ENCODE measurements at regions not wholly inside any gene's neighbourhood (a gene's known extent, or its start where the extent isn't known, plus 50 kb on each side); places are given as distances from the start of the nearest gene placed in this dataset.

DNA sequence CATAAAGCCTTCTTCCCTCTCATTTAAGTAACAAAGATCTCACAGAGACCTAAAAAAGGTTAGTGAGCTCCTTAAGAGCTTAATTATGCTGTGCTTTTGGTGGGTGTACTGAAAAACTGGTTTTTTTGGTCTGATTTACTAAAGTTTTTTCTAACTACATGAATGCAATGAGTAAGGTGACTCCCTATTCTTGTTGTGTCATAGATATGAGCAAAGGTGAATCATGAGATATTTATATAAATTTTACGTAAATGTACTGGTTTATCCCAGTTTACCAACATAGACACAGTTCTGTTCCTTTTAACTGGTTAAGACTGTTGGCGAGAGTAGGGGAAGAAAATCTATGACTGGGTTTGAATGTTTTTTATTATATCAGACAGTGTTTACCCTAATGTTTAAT, 250.5 kb downstream of the NR2F1-AS1 start:
- no peak for DNase-seq
- TF ChIP-seq, protein P1, sequence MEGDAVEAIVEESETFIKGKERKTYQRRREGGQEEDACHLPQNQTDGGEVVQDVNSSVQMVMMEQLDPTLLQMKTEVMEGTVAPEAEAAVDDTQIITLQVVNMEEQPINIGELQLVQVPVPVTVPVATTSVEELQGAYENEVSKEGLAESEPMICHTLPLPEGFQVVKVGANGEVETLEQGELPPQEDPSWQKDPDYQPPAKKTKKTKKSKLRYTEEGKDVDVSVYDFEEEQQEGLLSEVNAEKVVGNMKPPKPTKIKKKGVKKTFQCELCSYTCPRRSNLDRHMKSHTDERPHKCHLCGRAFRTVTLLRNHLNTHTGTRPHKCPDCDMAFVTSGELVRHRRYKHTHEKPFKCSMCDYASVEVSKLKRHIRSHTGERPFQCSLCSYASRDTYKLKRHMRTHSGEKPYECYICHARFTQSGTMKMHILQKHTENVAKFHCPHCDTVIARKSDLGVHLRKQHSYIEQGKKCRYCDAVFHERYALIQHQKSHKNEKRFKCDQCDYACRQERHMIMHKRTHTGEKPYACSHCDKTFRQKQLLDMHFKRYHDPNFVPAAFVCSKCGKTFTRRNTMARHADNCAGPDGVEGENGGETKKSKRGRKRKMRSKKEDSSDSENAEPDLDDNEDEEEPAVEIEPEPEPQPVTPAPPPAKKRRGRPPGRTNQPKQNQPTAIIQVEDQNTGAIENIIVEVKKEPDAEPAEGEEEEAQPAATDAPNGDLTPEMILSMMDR (IDR thresholded peaks at IDR 0.05), result no peak
- no peaks in the 10 kb centered on the region for H3K9me3 ChIP-seq
- no peaks in the 10 kb centered on the region for H3K4me1 ChIP-seq
- no peak overlapping the region for H3K27ac ChIP-seq
- no peaks in the 10 kb centered on the region for H3K27me3 ChIP-seq
- no peaks in the 10 kb centered on the region for H3K36me3 ChIP-seq
- no peak overlapping the region for H3K4me3 ChIP-seq
- intact Hi-C loops (cut with DNase I; ENCODE audit: low total_unique reads), result no loop called here

DNA sequence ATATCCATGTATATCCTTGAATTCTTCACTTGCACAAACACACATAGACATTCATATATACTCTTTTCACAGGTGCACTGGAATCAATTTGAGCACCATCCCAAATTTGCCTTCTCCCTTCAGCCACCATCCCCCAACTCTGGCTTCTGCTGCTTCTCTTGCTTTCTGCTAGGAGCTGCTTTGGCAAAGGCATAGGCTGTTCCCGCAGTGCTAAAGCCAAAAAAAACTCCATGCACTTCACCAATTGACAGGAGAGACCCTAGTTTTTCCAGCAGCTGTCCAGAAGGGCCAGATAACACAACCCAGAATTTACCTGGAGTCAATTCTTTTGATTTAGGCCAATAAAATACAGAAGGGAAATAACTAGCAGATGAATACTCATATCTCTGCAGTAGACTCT, 251.3 kb downstream of the NR2F1-AS1 start:
- H3K4me3 ChIP-seq, result no peak overlapping the region
- no peaks in the 10 kb centered on the region for H3K4me1 ChIP-seq
- H3K27me3 ChIP-seq, result no peaks in the 10 kb centered on the region
- TF ChIP-seq, protein P1 (IDR thresholded peaks at IDR 0.05), result no peak
- H3K36me3 ChIP-seq, result no peaks in the 10 kb centered on the region
- H3K27ac ChIP-seq, result no peak overlapping the region
- H3K9me3 ChIP-seq, result no peaks in the 10 kb centered on the region
- no peak for DNase-seq
- intact Hi-C loops (cut with DNase I; ENCODE audit: low total_unique reads), result no loop called here

DNA sequence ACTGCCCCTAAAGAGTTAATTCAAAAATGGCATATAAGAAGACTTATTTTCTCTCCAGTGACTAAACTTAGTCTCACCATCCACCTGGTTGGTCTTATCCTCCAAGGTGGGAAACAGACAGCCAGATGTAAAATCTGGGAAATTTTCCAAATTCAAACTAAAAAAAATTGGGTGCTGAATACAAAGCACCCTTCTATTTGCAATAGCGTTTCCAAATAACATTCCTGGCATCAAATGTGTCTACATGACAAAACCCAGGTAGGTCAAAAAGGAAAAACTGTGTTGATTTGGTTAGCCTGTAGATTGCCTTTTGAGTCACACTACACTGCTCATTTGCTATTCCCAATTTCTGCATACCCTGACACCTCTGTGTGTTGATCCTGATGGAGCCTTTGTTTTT, 252.2 kb downstream of the NR2F1-AS1 start:
- Histone ChIP-seq H3K36me3 (no peaks in the 10 kb centered on the region), H3K4me1 (no peaks in the 10 kb centered on the region), H3K27me3 (no peaks in the 10 kb centered on the region), H3K4me3 (no peak overlapping the region), H3K9me3 (no peaks in the 10 kb centered on the region), H3K27ac (no peak overlapping the region)
- DNase-seq, result no peak
- TF ChIP-seq, protein P1 (IDR thresholded peaks at IDR 0.05), result no peak
- intact Hi-C loops (cut with DNase I; ENCODE audit: low total_unique reads), result no loop called here

DNA sequence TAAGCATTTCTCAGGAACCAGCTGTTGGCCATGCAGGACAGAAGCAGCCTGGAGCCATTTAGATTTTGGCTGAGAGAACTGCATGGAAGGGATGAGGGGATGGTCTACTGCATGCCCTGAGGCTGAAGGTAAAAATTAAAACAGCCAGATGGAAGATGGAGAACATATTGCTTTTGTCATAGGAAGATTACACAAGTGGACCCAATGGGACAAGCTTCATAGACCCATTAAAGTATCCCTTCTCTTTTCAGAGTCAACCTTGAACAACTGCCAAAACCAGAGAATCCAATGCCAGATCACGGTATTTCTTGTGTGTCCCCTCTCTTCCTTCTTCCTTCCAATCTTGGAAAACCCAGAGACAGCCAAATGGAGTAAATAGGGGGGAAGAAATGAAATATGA, 253.4 kb downstream of the NR2F1-AS1 start:
- no peak for DNase-seq
- H3K4me3 ChIP-seq, result no peak overlapping the region
- H3K9me3 ChIP-seq, result no peaks in the 10 kb centered on the region
- intact Hi-C loops (cut with DNase I; ENCODE audit: low total_unique reads), result no loop called here
- H3K4me1 ChIP-seq, result no peaks in the 10 kb centered on the region
- no peaks in the 10 kb centered on the region for H3K27me3 ChIP-seq
- TF ChIP-seq, protein P1 (IDR thresholded peaks at IDR 0.05), result no peak
- no peak overlapping the region for H3K27ac ChIP-seq
- H3K36me3 ChIP-seq, result no peaks in the 10 kb centered on the region

DNA sequence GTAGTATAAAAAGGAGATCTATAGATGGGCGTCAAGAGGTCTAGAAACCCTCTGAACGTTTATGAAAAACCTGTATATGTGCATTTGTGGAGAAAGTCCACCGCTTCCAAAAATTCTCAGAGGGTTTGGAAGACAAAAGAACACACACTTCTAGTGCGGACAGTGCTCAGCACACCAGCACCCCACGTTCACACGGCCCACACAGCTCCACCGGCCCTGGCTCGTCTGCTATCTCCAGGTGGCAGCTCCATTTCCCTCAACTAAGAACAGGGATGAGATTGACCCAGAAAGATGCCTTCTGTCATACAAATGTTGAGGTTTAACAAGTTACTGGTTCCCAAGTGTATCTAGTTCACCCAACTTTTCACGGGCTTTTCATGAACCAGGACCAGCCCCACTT, 255.1 kb downstream of the NR2F1-AS1 start:
- Histone ChIP-seq H3K36me3 (no peaks in the 10 kb centered on the region), H3K27me3 (no peaks in the 10 kb centered on the region), H3K4me1 (no peaks in the 10 kb centered on the region), H3K27ac (no peak overlapping the region), H3K4me3 (no peak overlapping the region), H3K9me3 (no peaks in the 10 kb centered on the region)
- TF ChIP-seq, protein P1 (IDR thresholded peaks at IDR 0.05), result no peak
- DNase-seq, result no peak
- intact Hi-C loops (cut with DNase I; ENCODE audit: low total_unique reads), result no loop called here

Measured in tibial artery (tissue), 4 donors.